ENCODE measurements at regions not wholly inside any gene's neighbourhood (a gene's known extent, or its start where the extent isn't known, plus 50 kb on each side); places are given as distances from the start of the nearest gene placed in this dataset.

- TF ChIP-seq CTCF (conservative IDR thresholded peaks at IDR 0.05; ENCODE audit: low read length): no peak
- TF ChIP-seq EZH2phosphoT487 (IDR thresholded peaks at IDR 0.05; ENCODE audit: borderline replicate concordance, low read depth, low read length): no peak
Observed at GRCh38 chr11:71329786-71330185, 77.4 kb upstream of the SHANK2 start.
